NCI-H774 (cell line): ENCODE measurements at regions not wholly inside any gene's neighbourhood (a gene's known extent, or its start where the extent isn't known, plus 50 kb on each side); places are given as distances from the start of the nearest gene placed in this dataset.
A peak's percentile ranks its signal among the peaks of the same experiment; 100 is the strongest.
"Not testable (repeated sequence)": the region's sequence is repeated elsewhere in the genome, so short reads cannot be mapped to it uniquely, and the experiment has no call there.

Experiments used
- DNase-seq: peaks from one replicate; lab custom pipeline; 2025; lab: John Stamatoyannopoulos, UW

DNA sequence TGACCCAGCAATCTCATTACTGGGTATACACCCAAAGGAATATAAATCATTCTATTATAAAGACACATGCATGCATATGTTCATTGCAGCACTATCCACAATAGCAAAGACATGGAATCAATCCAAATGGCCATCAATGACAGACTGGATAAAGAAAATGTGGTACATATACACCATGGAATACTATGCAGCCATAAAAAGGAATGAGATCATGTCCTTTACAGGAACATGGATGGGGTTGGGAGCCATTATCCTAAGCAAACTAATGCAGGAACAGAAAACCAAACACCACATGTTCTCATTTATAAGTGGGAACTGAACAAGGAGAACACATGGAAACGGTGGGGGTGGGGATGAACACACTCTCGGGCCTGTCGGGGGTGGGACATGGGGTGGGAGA, 129.2 kb upstream of the STK26 start:
- DNase-seq = not testable (repeated sequence)

DNA sequence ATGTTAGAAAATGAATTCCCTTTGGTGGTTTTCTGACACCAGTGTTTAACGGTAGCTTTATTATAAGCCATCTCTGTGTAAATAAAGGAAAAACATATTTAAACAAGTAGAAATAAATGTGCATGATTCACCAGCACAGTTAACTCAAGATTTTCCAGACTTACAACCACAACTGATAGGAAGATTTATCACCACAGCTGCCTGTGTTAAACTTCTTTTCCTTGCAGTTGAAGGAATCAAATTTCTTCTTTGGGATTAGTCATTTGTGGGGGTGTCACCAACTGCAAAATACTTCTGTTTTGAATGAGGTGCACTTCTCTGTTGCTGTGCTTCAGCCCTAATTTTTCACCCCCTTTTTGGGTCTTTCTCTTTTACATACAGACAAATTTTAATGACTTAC, 128.1 kb upstream of the STK26 start:
- DNase-seq = no peak

GRCh38 chrX:131895807-131896206, 127.3 kb upstream of the STK26 start:
- DNase-seq = no peak

DNA sequence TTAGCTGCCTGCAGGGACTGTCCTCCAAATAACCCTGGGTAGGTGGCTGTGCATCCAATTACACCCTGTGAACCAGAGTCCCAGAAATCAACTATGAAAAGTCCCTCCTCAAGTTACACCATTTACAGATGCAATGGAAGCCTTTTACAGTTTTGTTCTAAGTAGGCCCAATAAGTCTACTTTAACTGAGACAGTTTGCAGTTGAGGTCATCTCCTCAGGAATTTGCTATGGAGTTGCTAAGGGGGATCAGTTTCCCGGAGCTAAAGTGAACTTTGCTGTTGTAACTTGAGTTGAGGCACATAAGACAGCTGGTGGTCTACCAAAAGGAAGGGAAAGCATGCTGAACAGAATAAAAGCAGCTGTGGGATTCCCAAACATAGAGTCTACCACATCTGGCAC, 121.6 kb upstream of the STK26 start:
- DNase-seq = no peak

- DNase-seq = peak; percentile 70
Observed at GRCh38 chrX:131907488-131908314, 115.4 kb upstream of the STK26 start.

DNA sequence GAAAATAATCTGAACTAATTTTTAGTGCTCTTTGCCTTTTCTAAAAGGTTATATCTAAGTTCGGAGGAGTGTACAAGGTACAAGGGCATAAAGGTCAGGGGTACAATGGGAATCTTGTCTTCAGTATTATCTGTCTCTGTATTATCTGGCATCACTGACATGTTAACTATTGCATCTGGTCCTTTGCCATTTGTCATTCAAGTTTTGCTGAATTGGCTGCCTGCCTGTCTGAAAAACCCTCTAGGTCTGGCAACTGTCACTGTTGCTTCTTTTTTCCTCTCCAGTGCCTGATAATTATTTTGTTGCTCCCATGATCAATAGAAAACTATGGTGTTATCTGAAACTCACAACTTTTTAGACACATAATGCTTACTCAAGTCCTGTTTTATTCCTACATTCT, 112.5 kb upstream of the STK26 start:
- no peak for DNase-seq

- DNase-seq = no peak
Observed at GRCh38 chrX:131915488-131915887, 107.6 kb upstream of the STK26 start.

GRCh38 chrX:131917588-131917987, 105.5 kb upstream of the STK26 start:
- DNase-seq = no peak

- DNase-seq = no peak
Observed at GRCh38 chrX:131918839-131919238, 104.3 kb upstream of the STK26 start.

GRCh38 chrX:131923614-131924250, 99.4 kb upstream of the STK26 start:
- DNase-seq = no peak

GRCh38 chrX:131938749-131939148, 84.4 kb upstream of the STK26 start:
- no peak for DNase-seq

GRCh38 chrX:131942034-131942433, 81.1 kb upstream of the STK26 start:
- DNase-seq = no peak

DNA sequence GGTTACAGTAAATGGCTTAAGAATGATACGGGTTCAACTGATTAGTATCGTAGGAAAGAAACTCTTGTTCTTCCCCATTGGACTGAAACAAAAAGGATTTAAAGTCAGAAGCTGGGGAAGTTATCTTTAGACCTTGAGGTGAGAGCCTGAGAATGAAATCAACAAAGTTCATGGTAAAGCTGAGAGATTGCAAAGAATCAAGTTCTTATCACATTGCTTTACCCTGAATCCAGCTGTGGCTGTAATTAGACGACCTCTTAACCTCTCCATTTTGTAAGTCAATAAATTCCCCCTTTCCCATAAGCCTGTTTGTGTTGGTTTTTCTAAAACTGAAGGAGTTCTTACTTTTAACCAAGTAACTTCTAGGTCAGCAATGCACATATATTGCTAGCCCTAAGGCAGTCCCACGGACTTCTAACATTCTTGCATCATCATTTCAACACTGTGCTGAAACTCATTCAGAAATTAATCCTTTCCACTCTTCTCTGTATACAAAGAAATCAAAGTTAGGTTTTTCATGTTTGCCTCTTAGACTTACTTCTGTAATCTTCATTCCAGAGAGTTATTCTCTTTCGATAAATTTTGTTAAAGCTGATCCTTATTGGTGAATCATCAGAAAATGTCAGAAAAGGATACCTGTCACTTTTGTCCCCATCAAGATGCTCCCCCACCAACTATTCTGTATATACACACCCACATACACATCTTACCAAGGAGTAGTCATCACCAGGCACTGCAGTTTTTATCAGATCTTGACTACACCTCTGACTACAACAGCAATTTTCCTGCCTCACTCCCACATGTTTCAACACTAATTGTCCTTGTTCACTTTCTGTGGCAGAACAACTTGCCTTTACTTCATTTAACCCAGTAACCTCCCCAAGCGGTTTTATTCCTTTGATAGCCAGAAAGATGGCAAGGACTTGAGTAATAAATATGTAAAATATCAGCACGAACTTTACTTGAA, 77.9 kb upstream of the STK26 start:
- DNase-seq = no peak

- no peak for DNase-seq
Observed at GRCh38 chrX:131951166-131951565, 71.9 kb upstream of the STK26 start.

GRCh38 chrX:131955099-131955777, 67.9 kb upstream of the STK26 start:
- no peak for DNase-seq

DNA sequence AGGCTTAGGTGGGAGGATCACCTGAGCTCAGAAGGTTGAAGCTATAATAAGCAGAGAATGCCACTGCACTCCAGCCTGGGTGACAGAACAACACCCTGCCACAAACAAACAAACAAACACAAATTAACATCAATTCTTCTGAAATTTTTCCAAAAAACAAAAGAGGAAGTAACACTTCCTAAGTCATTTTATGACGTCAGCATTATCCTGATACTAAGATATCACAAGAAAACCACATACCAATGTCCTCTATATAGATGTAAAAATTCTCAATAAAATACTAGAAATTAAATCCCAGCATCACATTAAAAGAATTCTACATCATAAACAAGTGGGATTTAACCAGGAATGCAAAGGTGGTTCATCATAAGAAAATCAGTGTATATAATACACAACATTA, 64.4 kb upstream of the STK26 start:
- no peak for DNase-seq

GRCh38 chrX:131970347-131970746, 52.8 kb upstream of the STK26 start:
- no peak for DNase-seq
